Rectal smooth muscle tissue (tissue), 1 donor: ENCODE measurements at regions not wholly inside any gene's neighbourhood (a gene's known extent, or its start where the extent isn't known, plus 50 kb on each side); places are given as distances from the start of the nearest gene placed in this dataset.

Experiments
- H3K27ac ChIP-seq: one replicate; pipeline ENCODE4 v1.7.0; 2013; ENCODE audit warnings: low read depth, low read length, inconsistent platforms
- H3K27me3 ChIP-seq: one replicate; pipeline ENCODE4 v1.7.0; 2013; ENCODE audit warnings: low read length; ENCODE audit not compliant: control insufficient read depth, insufficient read depth
- H3K36me3 ChIP-seq: one replicate; pipeline ENCODE4 v1.7.0; 2013; ENCODE audit warnings: low read length; ENCODE audit not compliant: control insufficient read depth, insufficient read depth
- H3K4me1 ChIP-seq: one replicate; pipeline ENCODE4 v1.7.0; 2013; ENCODE audit warnings: low read length; ENCODE audit not compliant: control insufficient read depth, insufficient read depth
- H3K4me3 ChIP-seq: one replicate; pipeline ENCODE4 v1.7.0; 2013; ENCODE audit warnings: low read length
- H3K9ac ChIP-seq: one replicate; pipeline ENCODE4 v1.7.0; 2013; ENCODE audit warnings: low read length

- H3K4me3 ChIP-seq: no peak overlapping the region
- peak overlapping the region; percentile 62 for H3K27ac ChIP-seq
- no peak overlapping the region for H3K9ac ChIP-seq
- no peaks in the 10 kb centered on the region for H3K27me3 ChIP-seq
- peaks cover 11% of the 10 kb centered on the region for H3K4me1 ChIP-seq
- H3K36me3 ChIP-seq: no peaks in the 10 kb centered on the region
These were observed 75.0 kb downstream of the PTPDC1 start for GRCh38 chr9:94159069-94159939.

GRCh38 chr9:94160594-94161501, 76.6 kb downstream of the PTPDC1 start:
- Histone ChIP-seq H3K4me1 (peaks cover 19% of the 10 kb centered on the region), H3K4me3 (no peak overlapping the region), H3K27ac (no peak overlapping the region), H3K36me3 (no peaks in the 10 kb centered on the region), H3K27me3 (no peaks in the 10 kb centered on the region), H3K9ac (no peak overlapping the region)

GRCh38 chr9:94161673-94162072, 77.4 kb downstream of the PTPDC1 start:
- Histone ChIP-seq H3K36me3 (no peaks in the 10 kb centered on the region), H3K4me1 (peaks cover 17% of the 10 kb centered on the region), H3K27me3 (no peaks in the 10 kb centered on the region), H3K4me3 (no peak overlapping the region), H3K9ac (no peak overlapping the region), H3K27ac (no peak overlapping the region)

- Histone ChIP-seq H3K27ac (peak overlapping the region; percentile 27), H3K9ac (no peak overlapping the region), H3K4me3 (no peak overlapping the region), H3K4me1 (peaks cover 28% of the 10 kb centered on the region), H3K27me3 (no peaks in the 10 kb centered on the region), H3K36me3 (no peaks in the 10 kb centered on the region)
These were observed 80.7 kb downstream of the PTPDC1 start for GRCh38 chr9:94164806-94165549.

GRCh38 chr9:94165592-94166235, 81.5 kb downstream of the PTPDC1 start:
- Histone ChIP-seq H3K9ac (no peak overlapping the region), H3K27ac (peak overlapping the region; percentile 99), H3K36me3 (no peaks in the 10 kb centered on the region), H3K27me3 (no peaks in the 10 kb centered on the region), H3K4me1 (peaks cover 34% of the 10 kb centered on the region), H3K4me3 (peak overlapping the region; percentile 91)

GRCh38 chr9:94166236-94166975, 82.1 kb downstream of the PTPDC1 start:
- Histone ChIP-seq H3K27me3 (no peaks in the 10 kb centered on the region), H3K4me1 (peaks cover 34% of the 10 kb centered on the region), H3K27ac (peak overlapping the region; percentile 99), H3K36me3 (no peaks in the 10 kb centered on the region), H3K4me3 (peak overlapping the region; percentile 93), H3K9ac (peak overlapping the region; percentile 91)

- peak overlapping the region; percentile 86 for H3K9ac ChIP-seq
- peaks cover 34% of the 10 kb centered on the region for H3K4me1 ChIP-seq
- no peaks in the 10 kb centered on the region for H3K27me3 ChIP-seq
These were observed 82.7 kb downstream of the PTPDC1 start for GRCh38 chr9:94166976-94167346.

GRCh38 chr9:94167376-94167890, 83.2 kb downstream of the PTPDC1 start:
- Histone ChIP-seq H3K27me3 (no peaks in the 10 kb centered on the region), H3K4me3 (peak overlapping the region; percentile 93), H3K36me3 (no peaks in the 10 kb centered on the region), H3K4me1 (peaks cover 37% of the 10 kb centered on the region), H3K27ac (peak overlapping the region; percentile 99), H3K9ac (peak overlapping the region; percentile 86)

More at GRCh38 chr9:94166976-94167346, 82.7 kb downstream of the PTPDC1 start:
- H3K36me3 ChIP-seq: no peaks in the 10 kb centered on the region
- H3K27ac ChIP-seq: peak overlapping the region; percentile 99
- H3K4me3 ChIP-seq: peak overlapping the region; percentile 93

- H3K4me1 ChIP-seq: peaks cover 40% of the 10 kb centered on the region
- H3K4me3 ChIP-seq: peak overlapping the region; percentile 93
- no peak overlapping the region for H3K9ac ChIP-seq
- no peaks in the 10 kb centered on the region for H3K36me3 ChIP-seq
- H3K27ac ChIP-seq: peak overlapping the region; percentile 99
- H3K27me3 ChIP-seq: no peaks in the 10 kb centered on the region
These were observed 84.1 kb downstream of the PTPDC1 start for GRCh38 chr9:94168203-94169000.

- no peak overlapping the region for H3K9ac ChIP-seq
- peaks cover 4% of the 10 kb centered on the region for H3K36me3 ChIP-seq
- no peaks in the 10 kb centered on the region for H3K27me3 ChIP-seq
- no peak overlapping the region for H3K4me3 ChIP-seq
- H3K4me1 ChIP-seq: peaks cover 51% of the 10 kb centered on the region
- H3K27ac ChIP-seq: peak overlapping the region; percentile 47
These were observed 85.7 kb downstream of the PTPDC1 start for GRCh38 chr9:94169968-94170367.
